ENCODE measurements at regions not wholly inside any gene's neighbourhood (a gene's known extent, or its start where the extent isn't known, plus 50 kb on each side); places are given as distances from the start of the nearest gene placed in this dataset.
"Not testable (repeated sequence)": the region's sequence is repeated elsewhere in the genome, so short reads cannot be mapped to it uniquely, and the experiment has no call there.

DNA sequence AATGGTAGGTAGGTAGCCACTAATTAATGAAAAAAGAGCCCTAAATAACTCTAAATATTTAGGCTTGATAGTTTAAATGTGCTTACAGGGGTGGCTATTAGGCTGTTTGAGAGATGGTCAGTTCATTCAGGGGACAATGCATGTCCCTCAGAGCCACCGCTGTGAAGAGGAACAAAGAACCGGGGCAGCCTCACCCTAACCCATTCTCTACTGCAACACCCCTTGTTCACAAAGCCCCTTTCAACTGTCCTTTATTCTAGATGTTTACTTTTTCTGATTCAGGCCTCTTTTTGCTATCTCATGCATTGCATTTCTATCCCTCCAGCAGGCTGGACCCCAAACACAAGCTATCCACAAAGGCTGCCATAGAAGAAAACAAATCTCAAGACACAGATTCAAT lies 906.7 kb downstream of the NR2F1-AS1 start:
- Histone ChIP-seq H3K4me2 (ENCODE audit: low read depth, low read length, poor library complexity, severe bottlenecking) (no peak overlapping the region), H3K27me3 (ENCODE audit: insufficient read depth, low read length, poor library complexity, severe bottlenecking) (no peaks in the 10 kb centered on the region), H3K9me3 (ENCODE audit: insufficient read depth, low read depth, low read length) (no peaks in the 10 kb centered on the region), H3K36me3 (ENCODE audit: insufficient read depth, low read length) (no peaks in the 10 kb centered on the region), H3K9ac (ENCODE audit: low read depth, low read length, poor library complexity, severe bottlenecking) (no peak overlapping the region), H2AFZ (ENCODE audit: low read length) (no peak overlapping the region), H4K20me1 (ENCODE audit: insufficient read depth, low read length, poor library complexity, severe bottlenecking) (no peaks in the 10 kb centered on the region), H3F3A (ENCODE audit: low read depth) (no peaks in the 10 kb centered on the region), H3K9me2 (replicated peaks; ENCODE audit: low read depth, low read length) (no peaks in the 10 kb centered on the region), H3K4me1 (ENCODE audit: insufficient read depth, low read length, poor library complexity, severe bottlenecking) (no peaks in the 10 kb centered on the region), H3K4me3 (ENCODE audit: low read length, poor library complexity, severe bottlenecking) (no peak overlapping the region), H3K79me2 (ENCODE audit: insufficient read depth, low read length) (no peaks in the 10 kb centered on the region)
- TF ChIP-seq, protein P1, sequence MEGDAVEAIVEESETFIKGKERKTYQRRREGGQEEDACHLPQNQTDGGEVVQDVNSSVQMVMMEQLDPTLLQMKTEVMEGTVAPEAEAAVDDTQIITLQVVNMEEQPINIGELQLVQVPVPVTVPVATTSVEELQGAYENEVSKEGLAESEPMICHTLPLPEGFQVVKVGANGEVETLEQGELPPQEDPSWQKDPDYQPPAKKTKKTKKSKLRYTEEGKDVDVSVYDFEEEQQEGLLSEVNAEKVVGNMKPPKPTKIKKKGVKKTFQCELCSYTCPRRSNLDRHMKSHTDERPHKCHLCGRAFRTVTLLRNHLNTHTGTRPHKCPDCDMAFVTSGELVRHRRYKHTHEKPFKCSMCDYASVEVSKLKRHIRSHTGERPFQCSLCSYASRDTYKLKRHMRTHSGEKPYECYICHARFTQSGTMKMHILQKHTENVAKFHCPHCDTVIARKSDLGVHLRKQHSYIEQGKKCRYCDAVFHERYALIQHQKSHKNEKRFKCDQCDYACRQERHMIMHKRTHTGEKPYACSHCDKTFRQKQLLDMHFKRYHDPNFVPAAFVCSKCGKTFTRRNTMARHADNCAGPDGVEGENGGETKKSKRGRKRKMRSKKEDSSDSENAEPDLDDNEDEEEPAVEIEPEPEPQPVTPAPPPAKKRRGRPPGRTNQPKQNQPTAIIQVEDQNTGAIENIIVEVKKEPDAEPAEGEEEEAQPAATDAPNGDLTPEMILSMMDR (conservative IDR thresholded peaks at IDR 0.05; ENCODE audit: low read length): no peak
- TF ChIP-seq EZH2phosphoT487 (IDR thresholded peaks at IDR 0.05; ENCODE audit: borderline replicate concordance): no peak

DNA sequence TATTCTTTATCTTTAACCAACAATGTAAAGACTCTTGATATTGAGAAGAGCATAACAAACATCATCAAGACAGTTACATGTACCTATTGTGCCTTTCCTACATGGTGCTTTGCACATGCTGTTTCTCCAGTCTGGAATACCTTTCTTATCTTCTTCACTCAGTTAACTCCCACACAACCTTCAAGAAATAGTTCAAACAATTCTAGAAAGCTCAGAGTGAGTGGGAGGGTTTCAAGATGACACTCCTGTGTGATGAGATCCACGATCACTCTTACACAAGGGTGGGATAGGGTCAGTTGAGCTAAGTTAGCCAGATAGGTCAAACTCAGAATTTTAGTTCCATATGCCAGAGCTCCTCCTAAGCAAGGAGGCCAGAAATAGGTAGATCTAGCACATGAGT lies 915.5 kb downstream of the NR2F1-AS1 start:
- Histone ChIP-seq H3K36me3 (ENCODE audit: insufficient read depth, low read length) (no peaks in the 10 kb centered on the region), H3K9ac (ENCODE audit: low read depth, low read length, poor library complexity, severe bottlenecking) (no peak overlapping the region), H2AFZ (ENCODE audit: low read length) (no peak overlapping the region), H4K20me1 (ENCODE audit: insufficient read depth, low read length, poor library complexity, severe bottlenecking) (no peaks in the 10 kb centered on the region), H3K4me3 (ENCODE audit: low read length, poor library complexity, severe bottlenecking) (no peak overlapping the region), H3K4me1 (ENCODE audit: insufficient read depth, low read length, poor library complexity, severe bottlenecking) (no peaks in the 10 kb centered on the region), H3K27me3 (ENCODE audit: insufficient read depth, low read length, poor library complexity, severe bottlenecking) (no peaks in the 10 kb centered on the region), H3K4me2 (ENCODE audit: low read depth, low read length, poor library complexity, severe bottlenecking) (no peak overlapping the region), H3F3A (ENCODE audit: low read depth) (no peaks in the 10 kb centered on the region), H3K9me3 (ENCODE audit: insufficient read depth, low read depth, low read length) (no peaks in the 10 kb centered on the region), H3K79me2 (ENCODE audit: insufficient read depth, low read length) (no peaks in the 10 kb centered on the region), H3K9me2 (replicated peaks; ENCODE audit: low read depth, low read length) (no peaks in the 10 kb centered on the region)
- TF ChIP-seq, protein P1 (conservative IDR thresholded peaks at IDR 0.05; ENCODE audit: low read length): no peak
- TF ChIP-seq EZH2phosphoT487 (IDR thresholded peaks at IDR 0.05; ENCODE audit: borderline replicate concordance): no peak

DNA sequence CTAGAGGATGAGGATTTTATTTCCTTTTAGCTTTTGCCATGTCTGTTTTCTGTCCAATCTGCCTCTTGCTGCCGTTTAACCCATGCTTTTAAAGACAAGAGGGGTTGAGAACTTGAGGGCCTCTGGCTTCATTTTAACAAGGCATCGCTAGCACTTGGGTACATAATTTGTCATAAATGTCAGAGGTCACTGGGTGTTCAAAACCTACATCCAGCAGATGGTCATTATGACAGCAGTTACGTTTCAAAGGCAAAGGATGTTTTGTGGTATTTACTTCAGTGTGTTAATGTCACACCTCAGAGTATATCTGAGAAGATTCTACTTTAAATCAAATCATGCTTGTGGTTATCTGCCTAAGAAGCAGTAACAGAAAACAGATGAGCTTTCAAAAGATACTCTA lies 918.3 kb downstream of the NR2F1-AS1 start:
- Histone ChIP-seq H3K9ac (ENCODE audit: low read depth, low read length, poor library complexity, severe bottlenecking) (no peak overlapping the region), H4K20me1 (ENCODE audit: insufficient read depth, low read length, poor library complexity, severe bottlenecking) (no peaks in the 10 kb centered on the region), H2AFZ (ENCODE audit: low read length) (no peak overlapping the region), H3K4me3 (ENCODE audit: low read length, poor library complexity, severe bottlenecking) (no peak overlapping the region), H3K27me3 (ENCODE audit: insufficient read depth, low read length, poor library complexity, severe bottlenecking) (no peaks in the 10 kb centered on the region), H3K4me2 (ENCODE audit: low read depth, low read length, poor library complexity, severe bottlenecking) (no peak overlapping the region), H3K9me2 (replicated peaks; ENCODE audit: low read depth, low read length) (no peaks in the 10 kb centered on the region), H3K36me3 (ENCODE audit: insufficient read depth, low read length) (no peaks in the 10 kb centered on the region), H3K4me1 (ENCODE audit: insufficient read depth, low read length, poor library complexity, severe bottlenecking) (no peaks in the 10 kb centered on the region), H3K9me3 (ENCODE audit: insufficient read depth, low read depth, low read length) (no peaks in the 10 kb centered on the region), H3F3A (ENCODE audit: low read depth) (no peaks in the 10 kb centered on the region), H3K79me2 (ENCODE audit: insufficient read depth, low read length) (no peaks in the 10 kb centered on the region)
- no peak for TF ChIP-seq EZH2phosphoT487 (IDR thresholded peaks at IDR 0.05; ENCODE audit: borderline replicate concordance)

DNA sequence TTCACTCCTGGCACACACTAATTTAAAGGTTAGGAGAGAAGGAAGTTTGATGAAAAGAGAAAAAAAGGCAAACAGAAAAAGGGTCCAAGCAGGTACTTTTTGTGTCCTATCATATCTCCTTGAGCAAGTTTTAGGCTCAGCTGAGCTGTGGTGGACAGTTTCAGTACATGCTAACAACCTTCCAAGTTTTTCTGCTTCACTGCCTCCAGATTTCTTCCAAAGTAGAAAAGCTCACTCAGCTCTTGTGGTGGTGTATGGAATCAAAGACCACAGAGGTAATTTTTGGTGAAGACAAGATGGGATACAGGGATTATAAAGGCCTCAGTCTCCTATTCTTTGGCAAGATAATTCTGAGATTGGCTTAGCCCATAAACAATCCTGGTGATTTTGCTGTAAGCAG lies 921.8 kb downstream of the NR2F1-AS1 start:
- Histone ChIP-seq H4K20me1 (ENCODE audit: insufficient read depth, low read length, poor library complexity, severe bottlenecking) (no peaks in the 10 kb centered on the region), H3K4me1 (ENCODE audit: insufficient read depth, low read length, poor library complexity, severe bottlenecking) (no peaks in the 10 kb centered on the region), H3K36me3 (ENCODE audit: insufficient read depth, low read length) (no peaks in the 10 kb centered on the region), H3K27me3 (ENCODE audit: insufficient read depth, low read length, poor library complexity, severe bottlenecking) (no peaks in the 10 kb centered on the region), H3K9me3 (ENCODE audit: insufficient read depth, low read depth, low read length) (no peaks in the 10 kb centered on the region), H3K9ac (ENCODE audit: low read depth, low read length, poor library complexity, severe bottlenecking) (no peak overlapping the region), H3K4me2 (ENCODE audit: low read depth, low read length, poor library complexity, severe bottlenecking) (no peak overlapping the region), H3K4me3 (ENCODE audit: low read length, poor library complexity, severe bottlenecking) (no peak overlapping the region), H3K79me2 (ENCODE audit: insufficient read depth, low read length) (no peaks in the 10 kb centered on the region), H3F3A (ENCODE audit: low read depth) (no peaks in the 10 kb centered on the region), H3K9me2 (replicated peaks; ENCODE audit: low read depth, low read length) (no peaks in the 10 kb centered on the region), H2AFZ (ENCODE audit: low read length) (no peak overlapping the region)
- no peak for TF ChIP-seq EZH2phosphoT487 (IDR thresholded peaks at IDR 0.05; ENCODE audit: borderline replicate concordance)
- TF ChIP-seq, protein P1 (conservative IDR thresholded peaks at IDR 0.05; ENCODE audit: low read length): no peak

DNA sequence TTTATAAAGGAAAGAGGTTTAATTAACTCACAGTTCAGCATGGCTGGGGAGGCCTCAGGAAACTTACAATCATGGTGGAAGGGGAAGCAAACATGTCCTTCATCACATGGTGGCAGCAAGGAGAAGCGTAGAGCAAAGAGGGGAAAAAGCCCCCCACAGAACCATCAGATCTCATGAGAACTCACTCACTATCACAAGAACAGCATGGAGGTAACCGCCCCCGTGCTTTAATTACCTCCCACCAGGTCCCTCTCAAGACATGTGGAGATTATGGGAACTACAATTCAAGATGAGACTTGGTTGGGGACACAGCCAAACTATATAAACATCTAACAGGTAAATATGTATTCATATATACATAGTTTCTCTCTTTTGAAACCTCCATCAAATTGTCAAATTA lies 926.4 kb downstream of the NR2F1-AS1 start:
- not testable (repeated sequence) for H3K27me3 ChIP-seq (ENCODE audit: insufficient read depth, low read length, poor library complexity, severe bottlenecking); H3K36me3 ChIP-seq (ENCODE audit: insufficient read depth, low read length); H2AFZ ChIP-seq (ENCODE audit: low read length); H3K4me2 ChIP-seq (ENCODE audit: low read depth, low read length, poor library complexity, severe bottlenecking); H3K4me1 ChIP-seq (ENCODE audit: insufficient read depth, low read length, poor library complexity, severe bottlenecking); H3F3A ChIP-seq (ENCODE audit: low read depth); H3K9me2 ChIP-seq (replicated peaks; ENCODE audit: low read depth, low read length); H3K4me3 ChIP-seq (ENCODE audit: low read length, poor library complexity, severe bottlenecking); H3K79me2 ChIP-seq (ENCODE audit: insufficient read depth, low read length); H3K9ac ChIP-seq (ENCODE audit: low read depth, low read length, poor library complexity, severe bottlenecking); H4K20me1 ChIP-seq (ENCODE audit: insufficient read depth, low read length, poor library complexity, severe bottlenecking); H3K9me3 ChIP-seq (ENCODE audit: insufficient read depth, low read depth, low read length)

Measured in Loucy (cell line).